Uterus (tissue), 2 donors: ENCODE measurements at regions not wholly inside any gene's neighbourhood (a gene's known extent, or its start where the extent isn't known, plus 50 kb on each side); places are given as distances from the start of the nearest gene placed in this dataset.

Experiments used
- CTCF ChIP-seq, 4 experiments: fragments of 200-600 bp in 2 of 4; fragments of 450-650 bp in 2 of 4; sonication (generic) in 2 of 4; IDR thresholded peaks; one replicate each; pipeline ENCODE4 v1.5.1; 2016 to 2019; ENCODE audit warnings: antibody characterized with exemption in 4 of 4, mild to moderate bottlenecking in 2 of 4, moderate library complexity in 1 of 4
- POLR2A ChIP-seq, 2 donors: fragments of 450-650 bp; IDR thresholded peaks; one replicate each; pipeline ENCODE4 v1.6.1; 2016; ENCODE audit warnings: antibody characterized with exemption in 2 of 2, mild to moderate bottlenecking in 1 of 2, moderate library complexity in 1 of 2

GRCh38 chr15:26439681-26440080 is 333.2 kb downstream of the GABRB3 start:
- no peak for TF ChIP-seq CTCF (IDR thresholded peaks at IDR 0.05)
- no peak for TF ChIP-seq POLR2A (IDR thresholded peaks at IDR 0.05)
